K562 (cell line): ENCODE measurements at regions not wholly inside any gene's neighbourhood (a gene's known extent, or its start where the extent isn't known, plus 50 kb on each side); places are given as distances from the start of the nearest gene placed in this dataset.

Experiments used
- ATAC-seq: fragments of 200-7000 bp; cut with Tn5 transposase; 3 replicates; pipeline ENCODE4 v1.9.1; 2020; ENCODE audit warnings: moderate library complexity
- BruUV-seq: library from RNA; stranded (reverse); fragments of 400-500 nt; replicated peaks from 2 replicates; lab custom pipeline; 2021; lab: Mats Ljungman, UMichigan
- CTCF ChIA-PET: fragments of 300-600 bp; formaldehyde crosslinking; extraction: SDS; loops from one replicate; lab custom pipeline; 2021; ENCODE audit warnings: low intra/inter-chr PET ratio; lab: Yijun Ruan, JAX
- POLR2A ChIA-PET: fragments of 300-600, 350-650 bp; sonication (Branson Sonifier 250); formaldehyde crosslinking; extraction: SDS; loops from one replicate; lab custom pipeline; 2021; ENCODE audit warnings: antibody characterized with exemption, inconsistent platforms; lab: Yijun Ruan, JAX
- DNase-seq, 4 experiments: peaks; one replicate each; pipeline versions ENCODE4 v3.0.0 to v3.0.0-alpha.2; 2011 to 2018; ENCODE audit warnings: low spot score in 3 of 4, mixed read lengths in 3 of 4; ENCODE audit errors: extremely low read depth in 1 of 4
- FAIRE-seq: peaks from 2 replicates; lab custom pipeline; 2011; peaks lifted over from hg19 to GRCh38; lab: Jason Lieb, UNC
- H2AFZ ChIP-seq: 2 replicates; pipeline ENCODE4 v1.6.0; 2011; ENCODE audit warnings: low read depth, low read length, control low read depth, inconsistent platforms
- H3K27ac ChIP-seq: fragments of 200-600 bp; 3 replicates; pipeline ENCODE4 v1.8.0; 2011; ENCODE audit warnings: low read depth, mild to moderate bottlenecking, control low read depth, inconsistent platforms, low read length, moderate library complexity, mixed read lengths; ENCODE audit errors: extremely low read depth
- H3K27me3 ChIP-seq, 2 experiments: fragments of 300-600 bp in 1 of 2; 2 replicates in 1 of 2; 3 replicates in 1 of 2; pipeline versions ENCODE4 v1.6.0 to v1.8.0; 2011; ENCODE audit warnings: inconsistent platforms in 2 of 2, low read length in 2 of 2, mild to moderate bottlenecking in 1 of 2, mixed read lengths in 1 of 2, moderate library complexity in 1 of 2; ENCODE audit not compliant: control insufficient read depth in 2 of 2, insufficient read depth in 2 of 2
- H3K36me3 ChIP-seq: fragments of 300-600 bp; 3 replicates; pipeline ENCODE4 v1.8.0; 2011; ENCODE audit warnings: mild to moderate bottlenecking, low read length, inconsistent platforms; ENCODE audit not compliant: control insufficient read depth, insufficient read depth
- H3K4me1 ChIP-seq, 2 experiments: fragments of 200-600 bp in 1 of 2; replicated peaks in 1 of 2; 2 replicates in 1 of 2; 3 replicates in 1 of 2; pipeline versions ENCODE4 v1.5.1 to v1.8.0; 2011; ENCODE audit warnings: inconsistent platforms in 2 of 2, low read length in 2 of 2, mild to moderate bottlenecking in 1 of 2, mixed read lengths in 1 of 2, moderate library complexity in 1 of 2; ENCODE audit not compliant: control insufficient read depth in 2 of 2, insufficient read depth in 2 of 2
- H3K4me2 ChIP-seq: 2 replicates; pipeline ENCODE4 v1.6.1; 2011; ENCODE audit warnings: low read length, control low read depth, inconsistent platforms, mixed read lengths; ENCODE audit not compliant: insufficient read depth
- H3K4me3 ChIP-seq: fragments of 200-600 bp; sonication (generic), shearing (Covaris generic); 2 replicates; pipeline ENCODE4 v1.5.1; 2016; ENCODE audit warnings: control low read depth, inconsistent platforms
- H3K79me2 ChIP-seq: fragments of 200-600 bp; 3 replicates; pipeline ENCODE4 v1.8.0; 2011; ENCODE audit warnings: low read length, inconsistent platforms; ENCODE audit not compliant: control insufficient read depth, insufficient read depth
- H3K9ac ChIP-seq, 2 experiments: 2 replicates each; pipeline versions ENCODE4 v1.6.0 to v1.6.1; 2011; ENCODE audit warnings: low read depth in 2 of 2, low read length in 2 of 2, control low read depth in 1 of 2, inconsistent platforms in 1 of 2, mild to moderate bottlenecking in 1 of 2, mixed read lengths in 1 of 2; ENCODE audit not compliant: insufficient read depth in 1 of 2
- H3K9me1 ChIP-seq: one replicate; pipeline ENCODE4 v1.6.0; 2011; ENCODE audit warnings: inconsistent platforms, mild to moderate bottlenecking, low read length, moderate library complexity; ENCODE audit not compliant: control insufficient read depth, insufficient read depth
- H3K9me3 ChIP-seq: replicated peaks from 2 replicates; pipeline ENCODE4 v1.5.1; 2011; ENCODE audit warnings: low read depth, low read length, inconsistent platforms; ENCODE audit not compliant: control insufficient read depth, insufficient read depth
- H4K20me1 ChIP-seq: replicated peaks from 2 replicates; pipeline ENCODE4 v1.6.1; 2011; ENCODE audit warnings: low read length, inconsistent platforms, mixed read lengths; ENCODE audit not compliant: control insufficient read depth, insufficient read depth
- CHD1 ChIP-seq: fragments of 200-600 bp; sonication (generic); IDR thresholded peaks from one replicate; pipeline ENCODE4 v1.6.1; 2012; ENCODE audit warnings: mild to moderate bottlenecking, moderate library complexity, low read length, inconsistent platforms
- CHD4 ChIP-seq: fragments of 200-600 bp; sonication (generic); IDR thresholded peaks from 3 replicates; pipeline ENCODE4 v1.6.1; 2012; ENCODE audit warnings: low read depth, mild to moderate bottlenecking, mixed read lengths, low read length, inconsistent platforms; ENCODE audit not compliant: insufficient read depth, insufficient replicate concordance, poor library complexity, severe bottlenecking
- DDX20 ChIP-seq: fragments of 450-650 bp; IDR thresholded peaks from 2 replicates; pipeline ENCODE4 v1.6.1; 2016; ENCODE audit warnings: missing genetic modification characterization, low read depth, mild to moderate bottlenecking, missing compliant biosample characterization, moderate library complexity
- ETV6 ChIP-seq, 3 experiments: fragments of 150-350 bp in 1 of 3; sonication (generic) in 1 of 3; formaldehyde crosslinking in 1 of 3; IDR thresholded peaks; 2 replicates each; pipeline versions ENCODE4 v1.6.1 to v1.8.0; 2014 to 2022; ENCODE audit warnings: borderline replicate concordance in 2 of 3, low read depth in 2 of 3, antibody characterized with exemption in 1 of 3, low read length in 1 of 3, mild to moderate bottlenecking in 1 of 3, missing genetic modification reagents in 1 of 3
- IFI16 ChIP-seq: fragments of 250-450 bp; sonication (Bioruptor Pico); IDR thresholded peaks from 2 replicates; pipeline ENCODE4 v2.1.2; 2022; ENCODE audit warnings: mild to moderate bottlenecking, inconsistent platforms
- JUNB ChIP-seq: fragments of 450-650 bp; formaldehyde crosslinking; conservative IDR thresholded peaks from 2 replicates; pipeline ENCODE4 v1.4.0; 2020; ENCODE audit warnings: mild to moderate bottlenecking
- NR4A1 ChIP-seq, 2 experiments: fragments of 250-450 bp in 1 of 2; fragments of 450-650 bp in 1 of 2; sonication (Bioruptor Pico) in 1 of 2; IDR thresholded peaks; 2 replicates each; pipeline versions ENCODE4 v1.4.0 to v1.6.1; 2016 to 2020; ENCODE audit warnings: mild to moderate bottlenecking in 2 of 2, missing compliant biosample characterization in 1 of 2, missing genetic modification characterization in 1 of 2, moderate library complexity in 1 of 2
- TOE1 ChIP-seq, 2 experiments: fragments of 450-650 bp in 1 of 2; sonication (generic) in 1 of 2; formaldehyde crosslinking in 1 of 2; IDR thresholded peaks; 2 replicates each; pipeline versions ENCODE4 v1.7.1 to v1.8.0; 2016 to 2022; ENCODE audit warnings: borderline replicate concordance in 2 of 2, mild to moderate bottlenecking in 2 of 2, antibody characterized with exemption in 1 of 2, inconsistent platforms in 1 of 2, low read depth in 1 of 2, missing genetic modification reagents in 1 of 2, moderate library complexity in 1 of 2
- ZNF134 ChIP-seq: fragments of 250-450 bp; sonication (Bioruptor Pico); conservative IDR thresholded peaks from 2 replicates; pipeline ENCODE4 v1.4.0; 2020
- ZNF347 ChIP-seq: fragments of 450-650 bp; formaldehyde crosslinking; IDR thresholded peaks from 2 replicates; pipeline ENCODE4 v1.4.0; 2020; ENCODE audit warnings: low read depth, mild to moderate bottlenecking, moderate library complexity
- ZNF75A ChIP-seq: fragments of 450-650 bp; formaldehyde crosslinking; IDR thresholded peaks from 2 replicates; pipeline ENCODE4 v1.4.0; 2020; ENCODE audit warnings: mild to moderate bottlenecking
- WGBS: fragments of 100-300 bp; shearing (Covaris generic); methylation state at CpG from one replicate; pipeline ENCODE4 v1.1.6; 2016; ENCODE audit warnings: low coverage, mixed read lengths; ENCODE audit not compliant: insufficient coverage; ENCODE audit errors: missing lambda C conversion rate; 5-methylcytosine and 5-hydroxymethylcytosine counted together
- in situ Hi-C: fragments of 300-500 bp; cut with MboI; formaldehyde crosslinking; loops from 4 replicates; pipeline ENCODE4 v1.15.0; 2018; ENCODE audit warnings: inconsistent platforms, mixed read lengths
- intact Hi-C: fragments of 100-400 bp; cut with micrococcal nuclease; formaldehyde crosslinking; loops from 2 replicates; pipeline ENCODE4 v1.14.2; 2022
- TF ChIP-seq, protein P1 (sequence below): fragments of 250-450 bp; sonication (Bioruptor Pico); IDR thresholded peaks from 2 replicates; pipeline ENCODE4 v1.5.0; 2020; ENCODE audit warnings: mild to moderate bottlenecking
- TF ChIP-seq, protein P2 (sequence below), 2 experiments: fragments of 450-650 bp in 1 of 2; sonication (generic) in 1 of 2; formaldehyde crosslinking; conservative IDR thresholded peaks; 2 replicates each; pipeline versions ENCODE4 v1.4.0 to v1.8.1; 2020 to 2022; ENCODE audit warnings: mild to moderate bottlenecking in 1 of 2, missing genetic modification reagents in 1 of 2

DNA sequence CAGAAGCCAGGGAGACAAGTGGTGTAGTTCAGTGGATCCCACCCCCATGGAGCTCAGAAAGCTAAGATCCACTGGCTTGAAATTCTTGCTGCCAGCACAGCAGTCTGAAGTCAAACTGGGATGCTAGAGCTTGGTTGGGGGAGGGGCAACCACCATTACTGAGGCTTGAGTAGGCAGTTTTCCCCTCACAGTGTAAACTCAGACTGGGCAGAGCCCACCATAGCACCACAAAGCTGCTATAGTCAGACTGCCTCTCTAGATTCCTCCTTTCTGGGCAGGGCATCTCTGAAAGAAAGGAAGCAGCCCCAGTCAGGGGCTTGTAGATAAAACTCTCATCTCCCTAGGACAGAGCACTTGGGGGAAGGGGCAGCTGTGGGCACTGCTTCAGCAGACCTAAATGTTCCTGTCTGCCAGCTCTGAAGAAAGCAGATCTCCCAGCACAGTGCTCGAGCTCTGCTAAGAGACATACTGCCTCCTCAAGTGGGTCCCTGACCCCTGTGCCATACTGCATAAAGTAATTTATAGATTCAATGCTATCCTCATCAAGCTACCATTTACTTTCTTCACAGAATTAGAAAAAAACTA is 163.2 kb downstream of the HHIP start:
- POLR2A ChIA-PET, result no interaction called here
- no peak overlapping the region for H2AFZ ChIP-seq
- H4K20me1 ChIP-seq, result no peaks in the 10 kb centered on the region
- no peak overlapping the region for H3K9ac ChIP-seq
- DNase-seq, result no peak
- FAIRE-seq, result no peak
- no peaks in the 10 kb centered on the region for H3K36me3 ChIP-seq
- H3K79me2 ChIP-seq, result no peaks in the 10 kb centered on the region
- H3K27ac ChIP-seq, result no peak overlapping the region
- in situ Hi-C loops (no loop called here), intact Hi-C loops (no loop called here)
- H3K9me3 ChIP-seq, result no peaks in the 10 kb centered on the region
- no peak for TF ChIP-seq CHD1
- no peak for TF ChIP-seq ZNF347 (CRISPR knock-in tag)
- no peak for TF ChIP-seq IFI16 (CRISPR knock-in tag)
- no peak for TF ChIP-seq JUNB (CRISPR knock-in tag)
- no peak for TF ChIP-seq ZNF75A (CRISPR knock-in tag)
- TF ChIP-seq DDX20 (tag), result no peak
- no peak for ATAC-seq
- H3K4me2 ChIP-seq, result no peak overlapping the region
- CTCF ChIA-PET, result no interaction called here
- no TSS peak for BruUV-seq
- no peak overlapping the region for H3K4me3 ChIP-seq
- no peaks in the 10 kb centered on the region for H3K9me1 ChIP-seq
- no peaks in the 10 kb centered on the region for H3K27me3 ChIP-seq
- H3K4me1 ChIP-seq, result no peaks in the 10 kb centered on the region
- WGBS, result 0% methylated on average over 1 of the region's 1 CpG

DNA sequence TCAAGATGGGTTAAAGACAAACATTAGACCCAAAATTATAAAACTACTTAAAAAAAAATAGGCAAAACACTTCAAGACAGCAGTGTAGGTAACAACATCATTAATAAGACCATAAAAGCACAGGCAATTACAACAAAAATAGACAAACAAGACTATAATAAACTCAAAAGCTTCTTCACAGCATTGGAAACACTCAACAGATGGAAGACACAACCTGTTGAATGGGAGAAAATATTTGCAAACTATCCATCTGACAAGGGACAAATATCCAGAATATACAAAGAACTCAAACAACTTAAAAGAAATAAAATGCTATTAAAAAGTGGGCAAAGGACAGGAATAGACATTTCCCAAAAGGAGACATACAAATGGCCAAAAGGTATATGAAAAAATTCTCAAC is 170.7 kb downstream of the HHIP start:
- no peak overlapping the region for H3K27ac ChIP-seq
- H3K79me2 ChIP-seq, result no peaks in the 10 kb centered on the region
- H3K36me3 ChIP-seq, result no peaks in the 10 kb centered on the region
- H2AFZ ChIP-seq, result no peak overlapping the region
- H3K9me1 ChIP-seq, result no peaks in the 10 kb centered on the region
- no peak overlapping the region for H3K4me2 ChIP-seq
- FAIRE-seq, result no peak
- no peak for ATAC-seq
- no peaks in the 10 kb centered on the region for H3K4me1 ChIP-seq
- H4K20me1 ChIP-seq, result no peaks in the 10 kb centered on the region
- no peak overlapping the region for H3K9ac ChIP-seq
- ChIA-PET POLR2A (no interaction called here), CTCF (no interaction called here)
- intact Hi-C loops (no loop called here), in situ Hi-C loops (no loop called here)
- no peaks in the 10 kb centered on the region for H3K27me3 ChIP-seq
- BruUV-seq, result no TSS peak
- no peaks in the 10 kb centered on the region for H3K9me3 ChIP-seq
- no peak for DNase-seq
- no peak overlapping the region for H3K4me3 ChIP-seq
- no peak for TF ChIP-seq ETV6 (IDR thresholded peaks at IDR 0.05; ENCODE audit: borderline replicate concordance in 1 of 2, low read depth in 2 of 2, low read length in 1 of 2)
- no peak for TF ChIP-seq ETV6 (CRISPR knock-in tag; IDR thresholded peaks at IDR 0.05; ENCODE audit: borderline replicate concordance)
- TF ChIP-seq, protein P1, sequence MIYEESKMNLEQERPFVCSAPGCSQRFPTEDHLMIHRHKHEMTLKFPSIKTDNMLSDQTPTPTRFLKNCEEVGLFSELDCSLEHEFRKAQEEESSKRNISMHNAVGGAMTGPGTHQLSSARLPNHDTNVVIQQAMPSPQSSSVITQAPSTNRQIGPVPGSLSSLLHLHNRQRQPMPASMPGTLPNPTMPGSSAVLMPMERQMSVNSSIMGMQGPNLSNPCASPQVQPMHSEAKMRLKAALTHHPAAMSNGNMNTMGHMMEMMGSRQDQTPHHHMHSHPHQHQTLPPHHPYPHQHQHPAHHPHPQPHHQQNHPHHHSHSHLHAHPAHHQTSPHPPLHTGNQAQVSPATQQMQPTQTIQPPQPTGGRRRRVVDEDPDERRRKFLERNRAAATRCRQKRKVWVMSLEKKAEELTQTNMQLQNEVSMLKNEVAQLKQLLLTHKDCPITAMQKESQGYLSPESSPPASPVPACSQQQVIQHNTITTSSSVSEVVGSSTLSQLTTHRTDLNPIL (CRISPR knock-in tag), result no peak
- no peak for TF ChIP-seq CHD4
- TF ChIP-seq TOE1 (IDR thresholded peaks at IDR 0.05; ENCODE audit: borderline replicate concordance), result no peak
- no peak for TF ChIP-seq TOE1 (CRISPR knock-in tag; IDR thresholded peaks at IDR 0.05; ENCODE audit: borderline replicate concordance, low read depth)
- TF ChIP-seq NR4A1 (CRISPR knock-in tag; IDR thresholded peaks at IDR 0.05), result no peak
- no peak for TF ChIP-seq NR4A1 (tag; IDR thresholded peaks at IDR 0.05)
- TF ChIP-seq ZNF134 (CRISPR knock-in tag), result no peak
- TF ChIP-seq, protein P2, sequence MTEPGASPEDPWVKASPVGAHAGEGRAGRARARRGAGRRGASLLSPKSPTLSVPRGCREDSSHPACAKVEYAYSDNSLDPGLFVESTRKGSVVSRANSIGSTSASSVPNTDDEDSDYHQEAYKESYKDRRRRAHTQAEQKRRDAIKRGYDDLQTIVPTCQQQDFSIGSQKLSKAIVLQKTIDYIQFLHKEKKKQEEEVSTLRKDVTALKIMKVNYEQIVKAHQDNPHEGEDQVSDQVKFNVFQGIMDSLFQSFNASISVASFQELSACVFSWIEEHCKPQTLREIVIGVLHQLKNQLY (CRISPR knock-in tag; conservative IDR thresholded peaks at IDR 0.05), result no peak
